Spleen (tissue), 11 donors: ENCODE measurements at regions not wholly inside any gene's neighbourhood (a gene's known extent, or its start where the extent isn't known, plus 50 kb on each side); places are given as distances from the start of the nearest gene placed in this dataset.
A peak's percentile ranks its signal among the peaks of the same experiment; 100 is the strongest.

ENCODE experiments used
- DNase-seq: peaks from one replicate; pipeline ENCODE4 v3.0.0-alpha.2; 2020
- H3K27ac ChIP-seq, 8 donors: fragments of 200-600 bp; sonication (generic) in 7 of 8; 1 replicate in 4 of 8; 2 replicates in 4 of 8; pipeline versions ENCODE4 v1.5.0 to v1.8.0; 2016 to 2021; ENCODE audit warnings: inconsistent platforms in 4 of 8, mild to moderate bottlenecking in 4 of 8, moderate library complexity in 1 of 8
- H3K27me3 ChIP-seq, 7 donors: fragments of 200-600 bp; sonication (generic) in 6 of 7; replicated peaks in 1 of 7; 1 replicate in 4 of 7; 2 replicates in 3 of 7; pipeline versions ENCODE4 v1.5.0 to v1.8.0; 2016 to 2021; ENCODE audit warnings: inconsistent platforms in 3 of 7, mild to moderate bottlenecking in 1 of 7
- H3K36me3 ChIP-seq, 6 donors: fragments of 200-600 bp; sonication (generic) in 5 of 6; 1 replicate in 4 of 6; 2 replicates in 2 of 6; pipeline versions ENCODE4 v1.5.0 to v1.8.0; 2016 to 2021; ENCODE audit warnings: inconsistent platforms in 2 of 6
- H3K4me1 ChIP-seq, 6 donors: fragments of 200-600 bp; sonication (generic) in 5 of 6; 1 replicate in 3 of 6; 2 replicates in 3 of 6; pipeline versions ENCODE4 v1.5.0 to v1.8.0; 2016 to 2021; ENCODE audit warnings: inconsistent platforms in 3 of 6
- H3K4me3 ChIP-seq, 8 donors: fragments of 200-600 bp; sonication (generic) in 7 of 8; 1 replicate in 4 of 8; 2 replicates in 4 of 8; pipeline versions ENCODE4 v1.5.0 to v1.8.0; 2016 to 2021; ENCODE audit warnings: inconsistent platforms in 4 of 8, mild to moderate bottlenecking in 4 of 8, moderate library complexity in 2 of 8
- H3K9me3 ChIP-seq, 8 donors: fragments of 200-600 bp; sonication (generic) in 7 of 8; 1 replicate in 4 of 8; 2 replicates in 4 of 8; pipeline versions ENCODE4 v1.5.0 to v1.8.0; 2016 to 2021; ENCODE audit warnings: inconsistent platforms in 4 of 8
- CTCF ChIP-seq, 11 experiments: fragments of 200-600 bp in 7 of 11; fragments of 450-650 bp in 4 of 11; sonication (generic) in 4 of 11; IDR thresholded peaks in 8 of 11; conservative IDR thresholded peaks in 3 of 11; 1 replicate in 7 of 11; 2 replicates in 4 of 11; pipeline versions ENCODE4 v1.4.0 to v1.8.0; 2016 to 2021; ENCODE audit warnings: antibody characterized with exemption in 11 of 11, inconsistent platforms in 4 of 11, mild to moderate bottlenecking in 1 of 11
- POLR2A ChIP-seq, 3 donors: fragments of 450-650 bp; IDR thresholded peaks; one replicate each; pipeline ENCODE4 v1.5.1; 2017; ENCODE audit warnings: antibody characterized with exemption in 3 of 3, mild to moderate bottlenecking in 1 of 3
- POLR2AphosphoS5 ChIP-seq, 3 donors: sonication (generic); formaldehyde crosslinking; IDR thresholded peaks; one replicate each; pipeline ENCODE4 v1.5.1; 2017; ENCODE audit warnings: antibody characterized with exemption in 3 of 3
- WGBS, 5 donors: extraction: QIAGEN DNeasy Blood & Tissue Kit in 3 of 5; methylation state at CpG; one replicate each; pipeline versions ENCODE4 v1.1.5 to v1.1.7; 2013 to 2018; 5-methylcytosine and 5-hydroxymethylcytosine counted together
- intact Hi-C: fragments of 100-400 bp; cut with DNase I; formaldehyde crosslinking; loops from one replicate; pipeline ENCODE4 v1.15.0; 2023; ENCODE audit warnings: low total_unique reads
- donor health status: healthy with polysubstance abuse.
- donor health status: DM: no; HTN: no; CAD: no; lungs with moderate emphysema.
- donor health status: DM: no; HTN: no; CAD: no.
- donor health status: Bipolar disorder and iron deficiency.
- donor health status: healthy.
- donor health status: DM: no; HTN: no; CAD: no.
- donor health status: DM: yes; HTN: yes; CAD: no.

GRCh38 chr16:85334718-85335583 is 222.7 kb upstream of the CIBAR2 start:
- intact Hi-C loops, result no loop called here
- Histone ChIP-seq H3K27ac (no peak overlapping the region), H3K4me3 (peak overlapping the region in 1 of 8 donors; percentile 38)

GRCh38 chr16:85335584-85336491 is 223.6 kb upstream of the CIBAR2 start:
- no peaks in the 10 kb centered on the region for H3K36me3 ChIP-seq
- H3K4me1 ChIP-seq, result peaks cover 0 to 40% (median 17%) of the 10 kb centered on the region in 6 donors
- H3K9me3 ChIP-seq, result no peaks in the 10 kb centered on the region
- 69 to 83% (median 79%) methylated on average over 18 to 24 of the region's 24 CpGs for WGBS, 5 donors
- DNase-seq, result no peak
- peak overlapping the region in 1 of 8 donors; percentile 38 for H3K4me3 ChIP-seq
- intact Hi-C loops, result no loop called here
- H3K27me3 ChIP-seq, result peaks cover 0 to 35% (median 6%) of the 10 kb centered on the region in 7 donors
- H3K27ac ChIP-seq, result no peak overlapping the region
- TF ChIP-seq POLR2A (IDR thresholded peaks at IDR 0.05), result no peak
- no peak for TF ChIP-seq CTCF (IDR thresholded peaks at IDR 0.05 in 8 of 11, conservative IDR thresholded peaks at IDR 0.05 in 3 of 11)
- no peak for TF ChIP-seq POLR2AphosphoS5 (IDR thresholded peaks at IDR 0.05)

More at GRCh38 chr16:85334718-85335583, 222.7 kb upstream of the CIBAR2 start:
- no peak for DNase-seq
- 32 to 55% (median 41%) methylated on average over 35 of the region's 35 CpGs for WGBS, 5 donors
- H3K36me3 ChIP-seq, result no peaks in the 10 kb centered on the region
- H3K27me3 ChIP-seq, result peaks cover 0 to 44% (median 6%) of the 10 kb centered on the region in 7 donors
- H3K4me1 ChIP-seq, result peaks cover 0 to 49% (median 24%) of the 10 kb centered on the region in 6 donors
- no peaks in the 10 kb centered on the region for H3K9me3 ChIP-seq
- TF ChIP-seq POLR2A (IDR thresholded peaks at IDR 0.05) (no peak), CTCF (IDR thresholded peaks at IDR 0.05 in 8 of 11, conservative IDR thresholded peaks at IDR 0.05 in 3 of 11) (no peak), POLR2AphosphoS5 (IDR thresholded peaks at IDR 0.05) (no peak)

- H3K36me3 ChIP-seq, result no peaks in the 10 kb centered on the region
- no peaks in the 10 kb centered on the region for H3K9me3 ChIP-seq
- no peak overlapping the region for H3K27ac ChIP-seq
- 86 to 90% (median 87%) methylated on average over 11 of the region's 11 CpGs for WGBS, 5 donors
- no peak overlapping the region for H3K4me3 ChIP-seq
- H3K27me3 ChIP-seq, result peaks cover 0 to 32% (median 6%) of the 10 kb centered on the region in 7 donors
- intact Hi-C loops, result no loop called here
- peaks cover 0 to 38% (median 15%) of the 10 kb centered on the region in 6 donors for H3K4me1 ChIP-seq
- TF ChIP-seq CTCF (IDR thresholded peaks at IDR 0.05 in 8 of 11, conservative IDR thresholded peaks at IDR 0.05 in 3 of 11), result no peak
- TF ChIP-seq POLR2AphosphoS5 (IDR thresholded peaks at IDR 0.05), result no peak
- no peak for TF ChIP-seq POLR2A (IDR thresholded peaks at IDR 0.05)
- DNase-seq, result no peak
Measured at GRCh38 chr16:85337910-85338637, 225.8 kb upstream of the CIBAR2 start.
